Ovary (tissue), 3 donors: ENCODE measurements at regions not wholly inside any gene's neighbourhood (a gene's known extent, or its start where the extent isn't known, plus 50 kb on each side); places are given as distances from the start of the nearest gene placed in this dataset.
"Not testable (repeated sequence)": the region's sequence is repeated elsewhere in the genome, so short reads cannot be mapped to it uniquely, and the experiment has no call there.

Experiments
- EP300 ChIP-seq: sonication (generic); formaldehyde crosslinking; IDR thresholded peaks from one replicate; pipeline ENCODE4 v1.6.1; 2017; ENCODE audit warnings: antibody characterized with exemption
- POLR2A ChIP-seq: fragments of 450-650 bp; IDR thresholded peaks from one replicate; pipeline ENCODE4 v1.6.1; 2017; ENCODE audit warnings: antibody characterized with exemption, mild to moderate bottlenecking, moderate library complexity
- TF ChIP-seq, protein P1 (sequence below), 3 donors: fragments of 450-650 bp in 2 of 3; fragments of 200-600 bp in 1 of 3; IDR thresholded peaks; one replicate each; pipeline versions ENCODE4 v1.5.1 to v1.8.0; 2016 to 2022; ENCODE audit warnings: antibody characterized with exemption in 3 of 3, mild to moderate bottlenecking in 1 of 3
- donor health status: DM: no; HTN: no; CAD: no.

DNA sequence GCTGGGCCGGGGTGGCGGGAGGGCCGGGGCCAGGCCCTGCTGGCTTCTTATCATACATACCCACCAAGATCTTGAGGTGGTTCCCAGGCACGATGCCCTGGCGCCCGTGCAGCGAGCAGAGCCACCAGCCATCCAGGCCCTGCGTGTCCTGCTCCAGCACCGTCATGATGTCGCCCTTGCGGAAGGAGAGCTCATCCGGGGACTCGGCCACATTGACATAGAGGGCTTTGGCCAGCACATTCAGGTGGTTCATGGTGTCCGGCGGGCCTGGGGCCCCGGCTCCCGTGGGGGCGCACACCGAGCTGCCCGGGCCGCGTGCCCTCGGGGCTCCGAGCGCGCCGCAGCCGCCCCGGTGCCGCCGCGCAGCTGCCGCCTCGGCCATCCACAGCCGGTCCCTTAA is 467.5 kb downstream of the GOLGA6L6 start:
- TF ChIP-seq EP300, POLR2A: not testable (repeated sequence)
- TF ChIP-seq, protein P1, sequence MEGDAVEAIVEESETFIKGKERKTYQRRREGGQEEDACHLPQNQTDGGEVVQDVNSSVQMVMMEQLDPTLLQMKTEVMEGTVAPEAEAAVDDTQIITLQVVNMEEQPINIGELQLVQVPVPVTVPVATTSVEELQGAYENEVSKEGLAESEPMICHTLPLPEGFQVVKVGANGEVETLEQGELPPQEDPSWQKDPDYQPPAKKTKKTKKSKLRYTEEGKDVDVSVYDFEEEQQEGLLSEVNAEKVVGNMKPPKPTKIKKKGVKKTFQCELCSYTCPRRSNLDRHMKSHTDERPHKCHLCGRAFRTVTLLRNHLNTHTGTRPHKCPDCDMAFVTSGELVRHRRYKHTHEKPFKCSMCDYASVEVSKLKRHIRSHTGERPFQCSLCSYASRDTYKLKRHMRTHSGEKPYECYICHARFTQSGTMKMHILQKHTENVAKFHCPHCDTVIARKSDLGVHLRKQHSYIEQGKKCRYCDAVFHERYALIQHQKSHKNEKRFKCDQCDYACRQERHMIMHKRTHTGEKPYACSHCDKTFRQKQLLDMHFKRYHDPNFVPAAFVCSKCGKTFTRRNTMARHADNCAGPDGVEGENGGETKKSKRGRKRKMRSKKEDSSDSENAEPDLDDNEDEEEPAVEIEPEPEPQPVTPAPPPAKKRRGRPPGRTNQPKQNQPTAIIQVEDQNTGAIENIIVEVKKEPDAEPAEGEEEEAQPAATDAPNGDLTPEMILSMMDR (IDR thresholded peaks at IDR 0.05): not testable (repeated sequence)
